Sigmoid colon (tissue), 4 donors: ENCODE measurements at regions not wholly inside any gene's neighbourhood (a gene's known extent, or its start where the extent isn't known, plus 50 kb on each side); places are given as distances from the start of the nearest gene placed in this dataset.

ENCODE experiments used
- EP300 ChIP-seq, 4 donors: sonication (generic); formaldehyde crosslinking; IDR thresholded peaks; one replicate each; pipeline ENCODE4 v1.6.1; 2017; ENCODE audit warnings: antibody characterized with exemption in 4 of 4
- POLR2A ChIP-seq, 2 donors: fragments of 450-650 bp; IDR thresholded peaks; one replicate each; pipeline ENCODE4 v1.6.1; 2016; ENCODE audit warnings: antibody characterized with exemption in 2 of 2, mild to moderate bottlenecking in 2 of 2, moderate library complexity in 2 of 2
- POLR2AphosphoS5 ChIP-seq, 4 donors: sonication (generic); formaldehyde crosslinking; IDR thresholded peaks; one replicate each; pipeline ENCODE4 v1.6.1; 2017; ENCODE audit warnings: antibody characterized with exemption in 4 of 4
- TF ChIP-seq, protein P1 (sequence below), 4 experiments: fragments of 450-650 bp in 3 of 4; fragments of 200-600 bp in 1 of 4; IDR thresholded peaks; one replicate each; pipeline ENCODE4 v1.5.1; 2016 to 2019; ENCODE audit warnings: antibody characterized with exemption in 4 of 4, mild to moderate bottlenecking in 3 of 4, moderate library complexity in 2 of 4

- TF ChIP-seq POLR2AphosphoS5 (IDR thresholded peaks at IDR 0.05) (no peak), POLR2A (IDR thresholded peaks at IDR 0.05) (no peak), EP300 (IDR thresholded peaks at IDR 0.05) (no peak)
- TF ChIP-seq, protein P1, sequence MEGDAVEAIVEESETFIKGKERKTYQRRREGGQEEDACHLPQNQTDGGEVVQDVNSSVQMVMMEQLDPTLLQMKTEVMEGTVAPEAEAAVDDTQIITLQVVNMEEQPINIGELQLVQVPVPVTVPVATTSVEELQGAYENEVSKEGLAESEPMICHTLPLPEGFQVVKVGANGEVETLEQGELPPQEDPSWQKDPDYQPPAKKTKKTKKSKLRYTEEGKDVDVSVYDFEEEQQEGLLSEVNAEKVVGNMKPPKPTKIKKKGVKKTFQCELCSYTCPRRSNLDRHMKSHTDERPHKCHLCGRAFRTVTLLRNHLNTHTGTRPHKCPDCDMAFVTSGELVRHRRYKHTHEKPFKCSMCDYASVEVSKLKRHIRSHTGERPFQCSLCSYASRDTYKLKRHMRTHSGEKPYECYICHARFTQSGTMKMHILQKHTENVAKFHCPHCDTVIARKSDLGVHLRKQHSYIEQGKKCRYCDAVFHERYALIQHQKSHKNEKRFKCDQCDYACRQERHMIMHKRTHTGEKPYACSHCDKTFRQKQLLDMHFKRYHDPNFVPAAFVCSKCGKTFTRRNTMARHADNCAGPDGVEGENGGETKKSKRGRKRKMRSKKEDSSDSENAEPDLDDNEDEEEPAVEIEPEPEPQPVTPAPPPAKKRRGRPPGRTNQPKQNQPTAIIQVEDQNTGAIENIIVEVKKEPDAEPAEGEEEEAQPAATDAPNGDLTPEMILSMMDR (IDR thresholded peaks at IDR 0.05): no peak
Measured at GRCh38 chr5:24265306-24265705, 379.5 kb downstream of the CDH10 start.
